Calu3 (cell line): ENCODE measurements at regions not wholly inside any gene's neighbourhood (a gene's known extent, or its start where the extent isn't known, plus 50 kb on each side); places are given as distances from the start of the nearest gene placed in this dataset.

Experiments
- BruUV-seq: library from RNA; stranded (reverse); fragments of 400-500 nt; replicated peaks from 2 replicates; lab custom pipeline; 2021; lab: Mats Ljungman, UMichigan
- CTCF ChIA-PET: fragments of 300-600 bp; sonication (Branson Sonifier 250); formaldehyde crosslinking; loops from one replicate; lab custom pipeline; 2022; ENCODE audit warnings: antibody characterized with exemption; lab: Charles Lee
- DNase-seq: peaks from one replicate; pipeline ENCODE4 v3.0.0; 2022
- H3K27ac Mint-ChIP-seq: one replicate; pipeline ENCODE4 v1.8.0; 2022; ENCODE audit warnings: mixed read lengths; ENCODE audit not compliant: unreplicated experiment
- H3K27me3 Mint-ChIP-seq: one replicate; pipeline ENCODE4 v1.8.0; 2022; ENCODE audit warnings: mixed read lengths; ENCODE audit not compliant: unreplicated experiment
- H3K36me3 Mint-ChIP-seq: one replicate; pipeline ENCODE4 v1.8.0; 2022; ENCODE audit warnings: mild to moderate bottlenecking, moderate library complexity, mixed read lengths; ENCODE audit not compliant: insufficient read depth, unreplicated experiment
- H3K4me1 Mint-ChIP-seq: one replicate; pipeline ENCODE4 v1.8.0; 2022; ENCODE audit warnings: mild to moderate bottlenecking, low read depth, mixed read lengths; ENCODE audit not compliant: unreplicated experiment
- H3K4me3 Mint-ChIP-seq: one replicate; pipeline ENCODE4 v1.8.0; 2022; ENCODE audit warnings: mild to moderate bottlenecking, low read depth, moderate library complexity, mixed read lengths; ENCODE audit not compliant: unreplicated experiment
- H3K9me3 Mint-ChIP-seq: one replicate; pipeline ENCODE4 v1.8.0; 2022; ENCODE audit warnings: low read depth, mixed read lengths; ENCODE audit not compliant: unreplicated experiment
- CTCF ChIP-seq: fragments of 200-600 bp; IDR thresholded peaks from one replicate; pipeline ENCODE4 v1.8.0; 2022; ENCODE audit warnings: antibody characterized with exemption; ENCODE audit not compliant: unreplicated experiment
- intact Hi-C: fragments of 100-400 bp; cut with micrococcal nuclease; formaldehyde crosslinking; loops from one replicate; pipeline ENCODE4 v1.10.0; 2022; ENCODE audit not compliant: unreplicated experiment

- Mint-ChIP-seq H3K4me3 (no peak overlapping the region), H3K4me1 (no peaks in the 10 kb centered on the region), H3K27ac (no peak overlapping the region), H3K36me3 (no peaks in the 10 kb centered on the region), H3K9me3 (no peaks in the 10 kb centered on the region), H3K27me3 (peaks cover 21% of the 10 kb centered on the region)
- DNase-seq, result no peak
- no peak for TF ChIP-seq CTCF
- intact Hi-C loops, result no loop called here
- CTCF ChIA-PET, result no interaction called here
- no TSS peak for BruUV-seq
Measured at GRCh38 chr1:57881639-57882038, 457.8 kb upstream of the DAB1 start.

GRCh38 chr1:57879700-57880099, 455.8 kb upstream of the DAB1 start:
- Mint-ChIP-seq H3K27ac (no peak overlapping the region), H3K9me3 (no peaks in the 10 kb centered on the region), H3K4me3 (no peak overlapping the region), H3K27me3 (peaks cover 34% of the 10 kb centered on the region), H3K36me3 (no peaks in the 10 kb centered on the region), H3K4me1 (no peaks in the 10 kb centered on the region)
- intact Hi-C loops, result no loop called here
- no TSS peak for BruUV-seq
- CTCF ChIA-PET, result no interaction called here
- no peak for TF ChIP-seq CTCF
- no peak for DNase-seq

GRCh38 chr1:57874418-57874877, 450.6 kb upstream of the DAB1 start:
- Mint-ChIP-seq H3K27me3 (peaks cover 26% of the 10 kb centered on the region), H3K27ac (no peak overlapping the region), H3K36me3 (no peaks in the 10 kb centered on the region), H3K4me3 (no peak overlapping the region), H3K4me1 (no peaks in the 10 kb centered on the region), H3K9me3 (no peaks in the 10 kb centered on the region)
- no peak for TF ChIP-seq CTCF
- intact Hi-C loops, result no loop called here
- DNase-seq, result no peak
- no TSS peak for BruUV-seq
- CTCF ChIA-PET, result no interaction called here

- Mint-ChIP-seq H3K9me3 (no peaks in the 10 kb centered on the region), H3K27me3 (peaks cover 26% of the 10 kb centered on the region), H3K4me3 (no peak overlapping the region), H3K27ac (no peak overlapping the region), H3K4me1 (no peaks in the 10 kb centered on the region), H3K36me3 (no peaks in the 10 kb centered on the region)
- CTCF ChIA-PET, result no interaction called here
- intact Hi-C loops, result no loop called here
- DNase-seq, result no peak
- no peak for TF ChIP-seq CTCF
- no TSS peak for BruUV-seq
Measured at GRCh38 chr1:57872913-57873312, 449.1 kb upstream of the DAB1 start.
